RWPE2 (cell line): ENCODE measurements at regions not wholly inside any gene's neighbourhood (a gene's known extent, or its start where the extent isn't known, plus 50 kb on each side); places are given as distances from the start of the nearest gene placed in this dataset.

Experiments
- ATAC-seq: fragments of 200-7000 bp; cut with Tn5 transposase; 3 replicates; pipeline ENCODE4 v1.9.1; 2021; ENCODE audit warnings: low read depth
- DNase-seq: peaks from one replicate; pipeline ENCODE4 v3.0.0-alpha.2; 2020; ENCODE audit warnings: low spot score
- H3K27ac ChIP-seq: fragments of 450-650 bp; 2 replicates; pipeline ENCODE4 v1.5.1; 2017; ENCODE audit warnings: mild to moderate bottlenecking; ENCODE audit not compliant: poor library complexity, severe bottlenecking
- H3K27me3 ChIP-seq: fragments of 250-450 bp; sonication (Bioruptor Pico); 2 replicates; pipeline ENCODE4 v1.5.1; 2021; ENCODE audit warnings: mild to moderate bottlenecking, moderate library complexity; ENCODE audit not compliant: insufficient read depth, poor library complexity, severe bottlenecking
- H3K36me3 ChIP-seq: fragments of 250-450 bp; sonication (Bioruptor Pico); 2 replicates; pipeline ENCODE4 v1.5.1; 2020; ENCODE audit warnings: low read depth, mild to moderate bottlenecking, moderate library complexity
- H3K4me1 ChIP-seq: fragments of 250-450 bp; sonication (Bioruptor Pico); 2 replicates; pipeline ENCODE4 v1.5.1; 2021; ENCODE audit warnings: mild to moderate bottlenecking, moderate library complexity; ENCODE audit not compliant: insufficient read depth, poor library complexity, severe bottlenecking
- H3K4me3 ChIP-seq: fragments of 250-450 bp; sonication (Bioruptor Pico); 2 replicates; pipeline ENCODE4 v1.5.1; 2021; ENCODE audit warnings: mild to moderate bottlenecking, moderate library complexity; ENCODE audit not compliant: severe bottlenecking
- H3K9me3 ChIP-seq: fragments of 250-450 bp; sonication (Bioruptor Pico); 2 replicates; pipeline ENCODE4 v1.5.1; 2021; ENCODE audit warnings: mild to moderate bottlenecking, moderate library complexity; ENCODE audit not compliant: severe bottlenecking
- TF ChIP-seq, protein P1 (sequence below): fragments of 450-650 bp; IDR thresholded peaks from one replicate; pipeline ENCODE4 v1.5.1; 2017; ENCODE audit warnings: mild to moderate bottlenecking, moderate library complexity; ENCODE audit not compliant: poor library complexity, severe bottlenecking

DNA sequence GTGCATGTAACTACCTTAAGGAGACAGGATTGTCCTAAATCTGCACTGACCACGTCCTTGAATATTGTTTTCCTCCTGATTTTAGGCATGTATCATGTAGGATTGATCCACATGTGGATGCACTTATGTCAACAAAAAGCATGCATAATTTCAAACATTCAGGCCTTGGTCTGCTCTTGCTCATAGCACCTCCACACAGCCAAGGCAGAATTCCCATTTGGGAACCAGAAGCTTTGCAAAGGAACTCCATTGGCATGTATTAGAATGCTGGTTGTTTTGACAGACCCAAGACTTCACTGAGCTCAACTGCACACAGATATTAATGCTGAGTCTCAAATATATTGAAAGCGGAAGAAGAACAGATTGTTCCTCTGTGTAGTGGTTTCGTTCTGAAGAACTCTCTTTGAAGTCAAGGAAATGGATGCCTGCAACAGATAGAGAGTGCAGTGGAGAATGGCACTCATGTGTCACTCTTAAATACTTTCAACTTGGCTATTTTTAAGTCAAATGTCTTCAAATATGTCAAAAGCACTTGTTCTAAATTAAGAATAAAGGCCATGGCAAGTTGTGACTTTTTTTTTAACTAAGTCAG lies 387.6 kb downstream of the LTN1 start:
- Histone ChIP-seq H3K4me3 (no peak overlapping the region), H3K4me1 (no peaks in the 10 kb centered on the region), H3K9me3 (peaks cover 3% of the 10 kb centered on the region), H3K36me3 (no peaks in the 10 kb centered on the region), H3K27ac (no peak overlapping the region), H3K27me3 (no peaks in the 10 kb centered on the region)
- no peak for ATAC-seq
- DNase-seq, result no peak
- TF ChIP-seq, protein P1, sequence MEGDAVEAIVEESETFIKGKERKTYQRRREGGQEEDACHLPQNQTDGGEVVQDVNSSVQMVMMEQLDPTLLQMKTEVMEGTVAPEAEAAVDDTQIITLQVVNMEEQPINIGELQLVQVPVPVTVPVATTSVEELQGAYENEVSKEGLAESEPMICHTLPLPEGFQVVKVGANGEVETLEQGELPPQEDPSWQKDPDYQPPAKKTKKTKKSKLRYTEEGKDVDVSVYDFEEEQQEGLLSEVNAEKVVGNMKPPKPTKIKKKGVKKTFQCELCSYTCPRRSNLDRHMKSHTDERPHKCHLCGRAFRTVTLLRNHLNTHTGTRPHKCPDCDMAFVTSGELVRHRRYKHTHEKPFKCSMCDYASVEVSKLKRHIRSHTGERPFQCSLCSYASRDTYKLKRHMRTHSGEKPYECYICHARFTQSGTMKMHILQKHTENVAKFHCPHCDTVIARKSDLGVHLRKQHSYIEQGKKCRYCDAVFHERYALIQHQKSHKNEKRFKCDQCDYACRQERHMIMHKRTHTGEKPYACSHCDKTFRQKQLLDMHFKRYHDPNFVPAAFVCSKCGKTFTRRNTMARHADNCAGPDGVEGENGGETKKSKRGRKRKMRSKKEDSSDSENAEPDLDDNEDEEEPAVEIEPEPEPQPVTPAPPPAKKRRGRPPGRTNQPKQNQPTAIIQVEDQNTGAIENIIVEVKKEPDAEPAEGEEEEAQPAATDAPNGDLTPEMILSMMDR, result no peak

DNA sequence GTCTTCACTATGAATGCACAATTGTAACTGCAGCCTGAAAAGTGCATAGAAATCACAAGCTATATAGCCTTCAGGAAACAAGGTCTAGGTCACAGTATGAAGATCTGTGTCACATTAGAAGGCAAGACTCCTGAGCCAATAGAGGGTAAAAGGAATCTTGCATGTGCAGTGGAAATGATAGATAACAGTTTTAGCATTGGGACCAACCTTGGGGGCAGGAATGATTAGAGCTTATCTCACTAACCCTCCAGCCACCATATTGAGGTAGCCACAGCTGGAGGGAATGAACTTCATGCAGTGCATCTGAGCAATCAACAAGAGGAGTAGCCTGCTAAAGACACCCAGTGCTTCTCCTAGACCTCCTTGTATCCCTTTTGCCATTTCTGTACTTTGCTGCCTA lies 390.1 kb downstream of the LTN1 start:
- no peak overlapping the region for H3K27ac ChIP-seq
- DNase-seq (no peak), ATAC-seq (no peak)
- peaks cover 5% of the 10 kb centered on the region for H3K9me3 ChIP-seq
- TF ChIP-seq, protein P1, result no peak
- H3K27me3 ChIP-seq, result no peaks in the 10 kb centered on the region
- no peaks in the 10 kb centered on the region for H3K4me1 ChIP-seq
- no peak overlapping the region for H3K4me3 ChIP-seq
- H3K36me3 ChIP-seq, result no peaks in the 10 kb centered on the region

DNA sequence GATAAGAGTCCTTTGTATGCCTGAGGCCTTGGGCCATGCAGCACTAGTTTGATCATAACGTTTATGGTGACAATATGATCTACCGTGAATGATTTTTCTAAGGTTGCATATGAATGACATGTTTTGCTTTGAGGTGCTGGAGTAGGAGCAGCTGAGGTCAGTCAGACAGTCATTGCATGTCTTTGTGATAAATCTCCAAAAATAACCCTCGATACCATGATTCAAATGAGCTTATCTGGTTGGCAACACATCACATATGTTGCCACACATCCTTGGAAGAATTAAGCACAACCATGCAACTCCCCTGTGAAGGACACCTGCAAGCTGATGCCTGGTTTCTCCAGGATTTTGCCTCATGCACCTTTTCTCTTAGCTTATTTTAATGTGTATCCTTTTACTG lies 394.5 kb downstream of the LTN1 start:
- TF ChIP-seq, protein P1, result no peak
- Histone ChIP-seq H3K36me3 (no peaks in the 10 kb centered on the region), H3K4me1 (no peaks in the 10 kb centered on the region), H3K9me3 (peaks cover 5% of the 10 kb centered on the region), H3K27me3 (no peaks in the 10 kb centered on the region), H3K4me3 (no peak overlapping the region), H3K27ac (no peak overlapping the region)
- no peak for ATAC-seq
- no peak for DNase-seq

DNA sequence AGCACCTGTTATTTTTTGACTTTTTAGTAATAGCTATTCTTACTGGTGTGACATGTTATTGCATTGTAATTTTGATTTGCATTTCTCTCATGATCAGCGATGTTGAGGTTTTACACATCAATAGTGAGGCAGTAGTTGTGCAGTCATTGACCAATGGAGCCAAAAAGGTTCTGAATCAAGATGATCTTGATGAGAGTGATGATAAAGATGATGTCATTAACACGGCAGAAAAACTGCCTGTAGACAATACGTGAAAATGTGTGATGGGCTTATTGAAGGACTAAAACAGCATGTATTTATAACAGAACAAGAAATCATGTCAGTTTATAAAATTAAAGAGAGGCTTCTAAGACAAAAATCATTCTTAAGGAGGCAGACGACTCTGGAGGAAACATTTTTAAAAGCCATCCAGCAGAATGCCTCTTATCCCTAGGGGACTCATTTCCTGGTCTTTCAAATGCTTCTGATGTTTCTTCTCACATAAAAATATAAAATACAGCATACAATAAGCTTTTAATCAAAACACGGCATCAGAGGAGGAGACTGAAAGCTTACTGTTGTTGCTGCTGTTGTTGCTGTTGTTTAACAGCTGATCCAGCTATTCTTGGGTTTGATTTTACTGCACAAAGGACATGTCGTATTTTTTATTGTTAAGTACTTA lies 400.3 kb downstream of the LTN1 start:
- Histone ChIP-seq H3K36me3 (no peaks in the 10 kb centered on the region), H3K27me3 (no peaks in the 10 kb centered on the region), H3K4me1 (peaks cover 8% of the 10 kb centered on the region), H3K4me3 (no peak overlapping the region), H3K27ac (no peak overlapping the region), H3K9me3 (no peaks in the 10 kb centered on the region)
- DNase-seq (no peak), ATAC-seq (no peak)
- TF ChIP-seq, protein P1, result no peak

DNA sequence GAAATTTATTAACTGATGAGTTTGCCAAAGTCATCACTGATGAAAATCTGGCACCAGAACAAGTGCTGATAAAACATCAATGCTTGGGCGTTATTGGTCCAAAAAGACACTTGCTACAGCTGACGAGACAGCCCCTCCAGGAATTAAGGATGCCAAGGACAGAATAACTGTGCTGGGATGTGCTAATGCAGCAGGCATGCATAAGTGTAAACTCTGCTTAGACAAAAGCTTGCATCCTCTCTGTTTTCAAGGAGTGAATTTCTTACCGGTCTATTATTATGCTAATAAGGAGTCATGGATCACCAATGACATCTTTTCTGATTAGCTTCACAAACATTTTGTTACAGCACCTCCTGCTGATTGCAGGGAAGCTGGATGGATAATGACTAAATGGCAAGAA lies 402.0 kb downstream of the LTN1 start:
- Histone ChIP-seq H3K27me3 (no peaks in the 10 kb centered on the region), H3K4me1 (peaks cover 8% of the 10 kb centered on the region), H3K36me3 (no peaks in the 10 kb centered on the region), H3K27ac (no peak overlapping the region), H3K9me3 (no peaks in the 10 kb centered on the region), H3K4me3 (no peak overlapping the region)
- DNase-seq (no peak), ATAC-seq (no peak)
- TF ChIP-seq, protein P1, result no peak
